AG04450 (cell line): ENCODE measurements at regions not wholly inside any gene's neighbourhood (a gene's known extent, or its start where the extent isn't known, plus 50 kb on each side); places are given as distances from the start of the nearest gene placed in this dataset.

Experiments used
- CTCF ChIA-PET: fragments of 300-600, 350-600 bp; formaldehyde crosslinking; extraction: SDS; loops from one replicate; lab custom pipeline; 2022; ENCODE audit warnings: antibody characterized with exemption, inconsistent platforms; lab: Charles Lee
- POLR2A ChIA-PET: fragments of 350-600 bp; formaldehyde crosslinking; extraction: SDS; loops from one replicate; lab custom pipeline; 2021; ENCODE audit warnings: antibody characterized with exemption, inconsistent platforms; lab: Yijun Ruan, JAX
- DNase-seq: peaks from one replicate; pipeline ENCODE4 v3.0.0-alpha.2; 2011; ENCODE audit warnings: low read depth, low spot score
- H3K27ac ChIP-seq: one replicate; pipeline ENCODE4 v1.5.1; 2012; ENCODE audit warnings: low read depth, low read length, control low read depth
- H3K27me3 ChIP-seq: one replicate; pipeline ENCODE4 v1.6.0; 2012; ENCODE audit warnings: low read length; ENCODE audit not compliant: control insufficient read depth, insufficient read depth
- H3K4me3 ChIP-seq: 2 replicates; pipeline ENCODE4 v1.5.1; 2011; ENCODE audit warnings: mild to moderate bottlenecking, low read depth, low read length, control low read depth
- H3K9me3 ChIP-seq: 2 replicates; pipeline ENCODE4 v1.5.1; 2012; ENCODE audit warnings: low read length; ENCODE audit not compliant: control insufficient read depth, insufficient read depth
- TF ChIP-seq, protein P1 (sequence below): IDR thresholded peaks from 2 replicates; pipeline ENCODE4 v1.5.1; 2011; ENCODE audit warnings: low read depth, low read length, control low read depth, inconsistent platforms

DNA sequence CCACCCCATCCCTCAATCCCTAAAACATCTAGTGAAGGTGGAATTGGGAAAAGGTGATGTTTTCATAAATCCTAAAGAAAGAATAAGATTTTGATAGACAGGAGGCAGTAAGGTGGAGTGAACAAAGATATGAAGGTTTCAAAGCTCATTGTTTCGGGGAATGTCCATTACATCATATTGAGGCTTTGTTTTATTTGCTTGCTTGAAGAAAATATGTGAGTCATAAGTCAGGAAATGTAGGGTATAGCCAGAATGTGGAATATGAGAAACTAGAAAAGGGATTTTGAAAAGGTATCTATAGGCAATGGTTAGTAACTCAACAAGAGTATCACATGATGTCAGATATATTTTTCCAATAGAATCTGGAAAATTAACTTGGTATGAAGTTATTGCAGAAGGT, 1178.5 kb upstream of the ACVR2A start:
- DNase-seq = no peak
- Histone ChIP-seq H3K4me3 (no peak overlapping the region), H3K27me3 (no peaks in the 10 kb centered on the region), H3K9me3 (no peaks in the 10 kb centered on the region), H3K27ac (no peak overlapping the region)
- CTCF ChIA-PET = no interaction called here
- TF ChIP-seq, protein P1, sequence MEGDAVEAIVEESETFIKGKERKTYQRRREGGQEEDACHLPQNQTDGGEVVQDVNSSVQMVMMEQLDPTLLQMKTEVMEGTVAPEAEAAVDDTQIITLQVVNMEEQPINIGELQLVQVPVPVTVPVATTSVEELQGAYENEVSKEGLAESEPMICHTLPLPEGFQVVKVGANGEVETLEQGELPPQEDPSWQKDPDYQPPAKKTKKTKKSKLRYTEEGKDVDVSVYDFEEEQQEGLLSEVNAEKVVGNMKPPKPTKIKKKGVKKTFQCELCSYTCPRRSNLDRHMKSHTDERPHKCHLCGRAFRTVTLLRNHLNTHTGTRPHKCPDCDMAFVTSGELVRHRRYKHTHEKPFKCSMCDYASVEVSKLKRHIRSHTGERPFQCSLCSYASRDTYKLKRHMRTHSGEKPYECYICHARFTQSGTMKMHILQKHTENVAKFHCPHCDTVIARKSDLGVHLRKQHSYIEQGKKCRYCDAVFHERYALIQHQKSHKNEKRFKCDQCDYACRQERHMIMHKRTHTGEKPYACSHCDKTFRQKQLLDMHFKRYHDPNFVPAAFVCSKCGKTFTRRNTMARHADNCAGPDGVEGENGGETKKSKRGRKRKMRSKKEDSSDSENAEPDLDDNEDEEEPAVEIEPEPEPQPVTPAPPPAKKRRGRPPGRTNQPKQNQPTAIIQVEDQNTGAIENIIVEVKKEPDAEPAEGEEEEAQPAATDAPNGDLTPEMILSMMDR = no peak
- POLR2A ChIA-PET = no interaction called here

- Histone ChIP-seq H3K27me3 (no peaks in the 10 kb centered on the region), H3K9me3 (no peaks in the 10 kb centered on the region), H3K27ac (no peak overlapping the region), H3K4me3 (no peak overlapping the region)
- POLR2A ChIA-PET = no interaction called here
- no peak for DNase-seq
- TF ChIP-seq, protein P1 = no peak
- CTCF ChIA-PET = no interaction called here
These were observed 1179.0 kb upstream of the ACVR2A start for GRCh38 chr2:146665800-146666199.

DNA sequence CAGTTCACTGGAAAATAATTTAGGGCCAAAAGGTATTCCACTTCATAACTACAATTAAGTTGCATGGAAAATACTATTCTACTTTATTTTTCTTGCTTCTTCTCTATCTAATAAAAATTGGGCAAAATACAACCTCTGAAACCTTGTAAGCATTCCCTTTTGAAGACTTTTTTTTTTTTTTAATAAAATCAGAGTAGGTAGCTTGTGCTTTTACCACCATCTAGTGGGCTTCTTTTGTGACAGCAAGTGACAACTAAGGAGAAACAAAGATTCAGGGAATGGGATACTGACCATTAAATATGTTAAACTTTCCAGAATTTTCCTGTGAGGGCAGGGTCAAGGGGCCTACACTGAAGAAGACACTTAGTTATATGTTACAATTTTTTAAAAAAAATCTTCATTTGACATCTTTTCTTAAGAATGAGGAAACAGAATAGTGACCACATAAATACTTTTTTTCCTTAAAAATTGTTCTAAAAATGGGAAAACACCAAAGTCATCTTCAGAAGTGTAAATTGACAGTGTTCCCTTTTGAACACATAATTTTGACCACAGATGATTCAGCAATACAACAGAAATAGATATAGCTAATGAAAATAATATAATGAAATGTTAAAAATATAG, 1183.2 kb upstream of the ACVR2A start:
- H3K27me3 ChIP-seq = no peaks in the 10 kb centered on the region
- H3K27ac ChIP-seq = no peak overlapping the region
- DNase-seq = peak; percentile 16
- POLR2A ChIA-PET = interaction anchor here (0.6 kb wide), 1 partner anchor 1027 kb away, joined by 3 read pairs; no protein-coding TSS in a partner anchor
- H3K9me3 ChIP-seq = no peaks in the 10 kb centered on the region
- CTCF ChIA-PET = interaction anchor here (0.6 to 1.3 kb wide), 4 partner anchors 9 to 909 kb away, joined by 3 to 4 read pairs (median 3); no protein-coding TSS in a partner anchor
- TF ChIP-seq, protein P1 = peak; percentile 75
- no peak overlapping the region for H3K4me3 ChIP-seq

DNA sequence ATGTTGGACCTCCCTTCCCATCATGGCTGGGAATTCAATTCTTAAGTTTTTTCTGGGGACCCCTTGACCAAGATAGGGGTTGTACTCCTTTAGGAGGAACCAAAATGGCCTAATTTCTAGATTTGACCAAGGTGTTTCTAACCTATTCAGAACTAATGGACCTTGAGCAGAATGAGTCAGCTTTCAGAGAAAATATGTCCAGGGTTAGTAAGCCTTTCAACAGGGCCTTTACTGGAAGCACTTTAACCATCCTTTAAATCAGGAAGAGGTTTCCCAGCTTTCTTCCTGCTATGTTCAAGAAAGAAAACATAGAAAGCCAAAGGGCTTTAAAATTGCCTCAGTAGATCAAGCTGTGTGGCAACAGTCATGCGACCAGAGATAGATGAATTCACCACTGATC, 1184.9 kb upstream of the ACVR2A start:
- CTCF ChIA-PET = interaction anchor here (0.6 to 1.9 kb wide), 4 partner anchors 127 to 739 kb away, joined by 4 to 6 read pairs (median 4); no protein-coding TSS in a partner anchor
- H3K27ac ChIP-seq = no peak overlapping the region
- TF ChIP-seq, protein P1 = no peak
- H3K27me3 ChIP-seq = no peaks in the 10 kb centered on the region
- DNase-seq = no peak
- POLR2A ChIA-PET = no interaction called here
- no peak overlapping the region for H3K4me3 ChIP-seq
- H3K9me3 ChIP-seq = no peaks in the 10 kb centered on the region

DNA sequence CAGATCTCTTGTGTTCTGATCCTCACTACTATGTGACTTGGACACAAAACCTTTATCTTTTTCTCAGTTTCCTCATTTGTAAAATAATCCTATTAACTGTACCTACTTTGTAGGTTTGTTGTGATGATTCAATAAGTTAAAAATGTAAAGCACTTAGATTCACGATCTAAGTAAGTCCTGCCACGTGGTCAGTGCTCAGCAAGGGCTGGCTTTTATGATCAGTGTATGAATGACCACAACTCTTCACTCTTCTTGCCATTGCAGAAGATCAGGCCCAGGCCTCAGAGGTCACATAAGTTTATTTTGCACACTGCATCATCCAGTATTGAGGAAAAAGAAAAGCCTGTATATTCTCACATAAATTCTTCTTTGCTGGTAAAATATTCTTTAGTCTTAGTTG, 1192.5 kb upstream of the ACVR2A start:
- no peaks in the 10 kb centered on the region for H3K27me3 ChIP-seq
- no peaks in the 10 kb centered on the region for H3K9me3 ChIP-seq
- POLR2A ChIA-PET = no interaction called here
- DNase-seq = no peak
- TF ChIP-seq, protein P1 = no peak
- no peak overlapping the region for H3K27ac ChIP-seq
- CTCF ChIA-PET = interaction anchor here (1.0 kb wide), 1 partner anchor 9 kb away, joined by 4 read pairs; no protein-coding TSS in a partner anchor
- H3K4me3 ChIP-seq = no peak overlapping the region
